Activated T-cell treated with anti-CD3 and anti-CD28 coated beads, Interleukin-2, amount 50 U/mL, for 72 hours (primary cell): ENCODE measurements at regions not wholly inside any gene's neighbourhood (a gene's known extent, or its start where the extent isn't known, plus 50 kb on each side); places are given as distances from the start of the nearest gene placed in this dataset.

Experiments used
- ATAC-seq, 2 donors: fragments of 150-1000 bp; cut with Tn5 transposase; replicated peaks in 1 of 2; 2 replicates each; pipeline ENCODE4 v1.10.0; 2021; ENCODE audit warnings: moderate library complexity in 2 of 2, mild to moderate bottlenecking in 1 of 2
- DNase-seq, 2 donors: peaks; one replicate each; pipeline ENCODE4 v3.0.0; 2021 to 2022; ENCODE audit warnings: mixed read lengths in 1 of 2
- H3K27ac Mint-ChIP-seq: one replicate; pipeline ENCODE4 v1.8.0; 2022; ENCODE audit warnings: mild to moderate bottlenecking, moderate library complexity, mixed read lengths
- H3K27me3 Mint-ChIP-seq: one replicate; pipeline ENCODE4 v1.8.0; 2022; ENCODE audit warnings: low read depth, mixed read lengths
- H3K36me3 Mint-ChIP-seq, 2 donors: one replicate each; pipeline ENCODE4 v1.8.0; 2022; ENCODE audit warnings: mixed read lengths in 2 of 2, mild to moderate bottlenecking in 1 of 2; ENCODE audit not compliant: insufficient read depth in 2 of 2
- H3K4me1 Mint-ChIP-seq: one replicate; pipeline ENCODE4 v1.8.0; 2022; ENCODE audit warnings: low read depth, mixed read lengths
- H3K4me3 Mint-ChIP-seq, 2 donors: one replicate each; pipeline ENCODE4 v1.8.0; 2022; ENCODE audit warnings: mild to moderate bottlenecking in 2 of 2, mixed read lengths in 2 of 2, moderate library complexity in 2 of 2
- H3K9me3 Mint-ChIP-seq, 2 donors: one replicate each; pipeline ENCODE4 v1.8.0; 2022; ENCODE audit warnings: mixed read lengths in 2 of 2

- DNase-seq (no peak), ATAC-seq (no peak)
- Mint-ChIP-seq H3K27me3 (no peaks in the 10 kb centered on the region), H3K27ac (no peak overlapping the region), H3K36me3 (no peaks in the 10 kb centered on the region), H3K9me3 (no peaks in the 10 kb centered on the region), H3K4me1 (no peaks in the 10 kb centered on the region), H3K4me3 (no peak overlapping the region)
Measured at GRCh38 chr4:36640876-36641275, 359.5 kb downstream of the DTHD1 start.

DNA sequence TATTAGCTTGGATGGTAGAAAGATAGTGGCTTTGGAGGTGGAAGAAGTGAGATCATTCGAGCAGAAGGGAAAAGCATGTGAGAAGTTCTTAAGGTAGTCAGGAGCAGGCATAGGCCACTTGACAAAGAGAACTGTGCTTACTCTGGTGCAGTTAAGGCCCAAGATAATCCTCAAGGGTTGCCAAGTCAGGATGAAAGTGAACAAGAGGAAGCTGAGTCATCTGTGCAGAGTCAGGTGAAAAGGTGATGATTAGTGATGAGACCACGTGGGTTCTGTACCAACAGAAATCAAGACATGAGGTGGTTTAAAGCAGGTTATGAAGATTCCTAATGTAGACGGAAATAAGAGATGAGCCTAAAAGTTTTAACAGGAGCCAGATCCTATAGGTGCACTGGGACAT is 369.8 kb downstream of the DTHD1 start:
- H3K4me1 Mint-ChIP-seq, result peaks cover 8% of the 10 kb centered on the region
- no peak overlapping the region for H3K4me3 Mint-ChIP-seq
- H3K27me3 Mint-ChIP-seq, result no peaks in the 10 kb centered on the region
- no peak overlapping the region for H3K27ac Mint-ChIP-seq
- DNase-seq, result peak; percentile 1 to 7
- no peaks in the 10 kb centered on the region for H3K9me3 Mint-ChIP-seq
- H3K36me3 Mint-ChIP-seq, result no peaks in the 10 kb centered on the region
- ATAC-seq, result peak; percentile 88 to 95

- H3K4me3 Mint-ChIP-seq, result no peak overlapping the region
- H3K4me1 Mint-ChIP-seq, result peaks cover 8% of the 10 kb centered on the region
- DNase-seq (no peak), ATAC-seq (no peak)
- no peaks in the 10 kb centered on the region for H3K36me3 Mint-ChIP-seq
- H3K9me3 Mint-ChIP-seq, result no peaks in the 10 kb centered on the region
- no peaks in the 10 kb centered on the region for H3K27me3 Mint-ChIP-seq
- H3K27ac Mint-ChIP-seq, result no peak overlapping the region
Measured at GRCh38 chr4:36652857-36653256, 371.4 kb downstream of the DTHD1 start.

DNA sequence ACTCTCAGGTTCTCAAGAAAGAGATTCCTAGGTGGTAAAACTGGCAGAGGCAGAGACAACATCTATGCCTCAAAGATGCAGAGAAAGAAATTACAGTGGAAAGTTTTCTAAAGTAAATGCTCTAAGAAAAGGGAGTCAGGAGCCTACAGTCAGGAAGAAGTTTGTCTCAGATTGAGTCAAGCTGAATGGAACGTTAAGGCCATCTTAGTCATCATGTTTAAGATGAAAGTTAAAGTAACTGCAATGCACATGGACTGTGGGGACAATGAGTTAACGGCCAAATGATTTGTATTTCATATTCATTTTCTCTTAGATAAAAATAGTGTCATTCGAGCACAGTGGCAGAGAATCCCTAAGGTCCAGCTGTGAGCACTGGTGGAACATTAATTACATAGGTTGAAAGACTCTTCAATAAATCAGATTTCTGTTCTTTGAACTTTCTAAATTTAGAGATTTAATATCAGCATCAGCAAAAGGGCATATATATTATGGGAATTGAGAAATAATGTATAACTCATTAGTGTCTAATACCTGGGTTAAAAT is 384.6 kb downstream of the DTHD1 start:
- H3K4me3 Mint-ChIP-seq, result no peak overlapping the region
- no peak overlapping the region for H3K27ac Mint-ChIP-seq
- H3K36me3 Mint-ChIP-seq, result no peaks in the 10 kb centered on the region
- no peaks in the 10 kb centered on the region for H3K27me3 Mint-ChIP-seq
- peaks cover 6% of the 10 kb centered on the region for H3K4me1 Mint-ChIP-seq
- ATAC-seq (no peak), DNase-seq (no peak)
- H3K9me3 Mint-ChIP-seq, result no peaks in the 10 kb centered on the region

- no peaks in the 10 kb centered on the region for H3K36me3 Mint-ChIP-seq
- no peaks in the 10 kb centered on the region for H3K27me3 Mint-ChIP-seq
- ATAC-seq (no peak), DNase-seq (no peak)
- no peak overlapping the region for H3K4me3 Mint-ChIP-seq
- H3K9me3 Mint-ChIP-seq, result no peaks in the 10 kb centered on the region
- no peaks in the 10 kb centered on the region for H3K4me1 Mint-ChIP-seq
- H3K27ac Mint-ChIP-seq, result no peak overlapping the region
Measured at GRCh38 chr4:36675436-36675835, 394.0 kb downstream of the DTHD1 start.

GRCh38 chr4:36676139-36677050 is 395.0 kb downstream of the DTHD1 start:
- no peak overlapping the region for H3K4me3 Mint-ChIP-seq

DNA sequence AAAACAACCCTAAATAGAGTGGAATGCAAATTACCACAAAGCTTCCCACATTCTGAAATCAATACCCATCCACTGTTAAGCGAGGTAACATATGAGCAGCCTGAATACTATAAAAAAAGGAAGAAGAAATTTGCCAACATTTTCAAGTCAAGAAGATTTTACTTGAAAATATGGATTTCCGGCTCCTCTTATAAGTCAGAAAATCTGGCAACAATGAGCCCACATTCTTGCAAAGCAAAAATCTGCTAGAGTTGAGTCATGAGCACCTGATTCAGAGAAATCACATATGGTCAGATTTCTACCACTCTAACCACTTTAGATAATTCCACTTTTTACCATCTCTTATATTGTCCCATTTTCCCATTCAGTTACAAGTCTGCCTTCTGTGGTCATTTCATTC is 395.7 kb downstream of the DTHD1 start:
- no peak for DNase-seq
- H3K27me3 Mint-ChIP-seq, result no peaks in the 10 kb centered on the region
- H3K36me3 Mint-ChIP-seq, result no peaks in the 10 kb centered on the region
- no peak overlapping the region for H3K27ac Mint-ChIP-seq
- no peaks in the 10 kb centered on the region for H3K4me1 Mint-ChIP-seq
- peaks cover 0 to 2% of the 10 kb centered on the region in 2 donors for H3K9me3 Mint-ChIP-seq
- H3K4me3 Mint-ChIP-seq, result no peak overlapping the region
- no peak for ATAC-seq

More at GRCh38 chr4:36676139-36677050, 395.0 kb downstream of the DTHD1 start:
- Mint-ChIP-seq H3K4me1 (no peaks in the 10 kb centered on the region), H3K9me3 (peaks cover 0 to 1% of the 10 kb centered on the region in 2 donors), H3K36me3 (no peaks in the 10 kb centered on the region), H3K27me3 (no peaks in the 10 kb centered on the region), H3K27ac (no peak overlapping the region)
- ATAC-seq, result no peak
- DNase-seq, result no peak

GRCh38 chr4:36677874-36678273 is 396.5 kb downstream of the DTHD1 start:
- Mint-ChIP-seq H3K36me3 (no peaks in the 10 kb centered on the region), H3K9me3 (peaks cover 0 to 2% of the 10 kb centered on the region in 2 donors), H3K4me1 (no peaks in the 10 kb centered on the region), H3K27me3 (no peaks in the 10 kb centered on the region), H3K27ac (no peak overlapping the region), H3K4me3 (no peak overlapping the region)
- DNase-seq, result no peak
- ATAC-seq, result no peak

GRCh38 chr4:36687681-36688080 is 406.3 kb downstream of the DTHD1 start:
- Mint-ChIP-seq H3K27ac (no peak overlapping the region), H3K9me3 (peaks cover 2 to 5% of the 10 kb centered on the region in 2 donors), H3K4me3 (no peak overlapping the region), H3K27me3 (no peaks in the 10 kb centered on the region), H3K36me3 (no peaks in the 10 kb centered on the region), H3K4me1 (no peaks in the 10 kb centered on the region)
- DNase-seq (no peak), ATAC-seq (no peak)

DNA sequence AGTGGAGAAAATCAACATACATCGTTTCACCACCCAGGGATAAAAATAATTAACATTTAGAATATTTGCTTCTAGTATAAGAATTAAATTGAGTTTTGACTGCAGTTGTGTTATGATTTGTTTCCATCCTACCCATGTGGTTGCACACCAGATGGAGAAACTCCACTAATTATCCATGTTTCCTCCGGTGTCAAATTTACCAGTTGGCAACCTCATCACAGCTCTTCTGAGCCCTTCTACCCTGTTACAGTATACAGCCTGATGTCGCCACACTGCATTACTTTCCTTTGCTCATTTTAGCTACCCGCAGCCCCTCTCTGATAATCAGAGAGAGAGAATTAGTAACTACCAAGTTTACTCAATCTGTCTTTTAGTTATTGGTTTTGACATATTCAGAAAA is 411.2 kb downstream of the DTHD1 start:
- Mint-ChIP-seq H3K27ac (no peak overlapping the region), H3K4me1 (no peaks in the 10 kb centered on the region)

DNA sequence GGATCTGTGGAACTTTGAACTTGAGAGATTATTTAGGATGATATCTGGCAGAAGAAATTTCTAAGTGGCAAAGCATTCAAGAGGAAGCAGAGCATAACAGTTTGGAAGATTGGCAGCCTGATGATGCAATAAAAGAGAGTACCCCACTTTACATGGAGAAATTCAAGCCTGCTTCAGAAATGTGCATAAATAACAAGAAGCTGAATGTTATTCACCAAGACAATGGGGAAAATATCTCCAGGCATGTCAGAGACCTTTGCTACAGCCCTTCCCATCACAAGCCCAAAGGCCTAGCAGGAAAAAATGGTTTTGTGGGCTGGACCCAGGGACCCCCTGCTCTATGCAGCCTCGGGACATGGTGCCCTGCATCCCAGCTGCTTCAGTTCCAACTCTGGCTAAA is 420.8 kb downstream of the DTHD1 start:
- Mint-ChIP-seq H3K4me3 (no peak overlapping the region), H3K36me3 (no peaks in the 10 kb centered on the region), H3K4me1 (no peaks in the 10 kb centered on the region), H3K9me3 (peaks cover 6% of the 10 kb centered on the region in 2 donors), H3K27ac (no peak overlapping the region), H3K27me3 (no peaks in the 10 kb centered on the region)
- ATAC-seq (no peak), DNase-seq (no peak)

More for the DNA sequence above, 411.2 kb downstream of the DTHD1 start:
- H3K9me3 Mint-ChIP-seq, result peaks cover 2 to 5% of the 10 kb centered on the region in 2 donors
- no peaks in the 10 kb centered on the region for H3K36me3 Mint-ChIP-seq
- DNase-seq (no peak), ATAC-seq (no peak)
- no peak overlapping the region for H3K4me3 Mint-ChIP-seq
- H3K27me3 Mint-ChIP-seq, result no peaks in the 10 kb centered on the region

GRCh38 chr4:36704289-36704688 is 422.9 kb downstream of the DTHD1 start:
- no peak overlapping the region for H3K4me3 Mint-ChIP-seq
- H3K4me1 Mint-ChIP-seq, result no peaks in the 10 kb centered on the region
- H3K9me3 Mint-ChIP-seq, result peaks cover 6 to 7% of the 10 kb centered on the region in 2 donors
- H3K27me3 Mint-ChIP-seq, result no peaks in the 10 kb centered on the region
- no peak overlapping the region for H3K27ac Mint-ChIP-seq
- no peak for DNase-seq
- no peaks in the 10 kb centered on the region for H3K36me3 Mint-ChIP-seq
- no peak for ATAC-seq

DNA sequence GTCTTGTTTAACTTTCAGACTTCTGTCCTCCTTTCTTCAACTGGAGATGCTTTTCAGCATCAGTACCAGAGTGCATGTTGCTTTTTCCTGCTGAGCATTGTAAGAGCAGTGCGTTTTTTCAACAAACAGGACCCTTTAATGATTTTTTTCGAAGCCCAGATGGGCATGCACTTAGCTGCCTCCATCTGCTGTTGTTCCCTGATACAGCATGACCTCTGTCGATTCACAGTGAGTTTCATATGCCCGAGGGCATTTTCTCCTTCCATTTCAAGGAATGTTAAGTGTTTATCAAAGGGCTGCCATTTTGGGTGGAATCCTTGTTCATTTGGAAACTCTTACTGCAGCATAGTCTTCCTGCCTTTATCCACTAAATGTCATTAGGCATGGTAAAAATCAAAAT is 428.6 kb downstream of the DTHD1 start:
- Mint-ChIP-seq H3K4me1 (no peaks in the 10 kb centered on the region), H3K4me3 (no peak overlapping the region), H3K27me3 (no peaks in the 10 kb centered on the region), H3K36me3 (no peaks in the 10 kb centered on the region), H3K9me3 (peaks cover 0 to 1% of the 10 kb centered on the region in 2 donors), H3K27ac (no peak overlapping the region)
- ATAC-seq, result no peak
- DNase-seq, result no peak
